ENCODE measurements at regions not wholly inside any gene's neighbourhood (a gene's known extent, or its start where the extent isn't known, plus 50 kb on each side); places are given as distances from the start of the nearest gene placed in this dataset.

GRCh38 chr9:36728651-36729520, 156.2 kb downstream of the MELK start:
- DNase-seq (ENCODE audit: low read depth): peak; percentile 40

GRCh38 chr9:36729906-36730305, 157.2 kb downstream of the MELK start:
- no peak for DNase-seq (ENCODE audit: low read depth)

GRCh38 chr9:36730414-36730813, 157.7 kb downstream of the MELK start:
- no peak for DNase-seq (ENCODE audit: low read depth)

- no peak for DNase-seq (ENCODE audit: low read depth)
These were observed 158.6 kb downstream of the MELK start for GRCh38 chr9:36731068-36731956.

GRCh38 chr9:36734737-36735136, 162.0 kb downstream of the MELK start:
- no peak for DNase-seq (ENCODE audit: low read depth)

GRCh38 chr9:36736648-36737047, 164.0 kb downstream of the MELK start:
- DNase-seq (ENCODE audit: low read depth): no peak

GRCh38 chr9:36738318-36738976, 165.8 kb downstream of the MELK start:
- peak; percentile 2 for DNase-seq (ENCODE audit: low read depth)

- no peak for DNase-seq (ENCODE audit: low read depth)
These were observed 166.8 kb downstream of the MELK start for GRCh38 chr9:36739373-36740116.

- DNase-seq (ENCODE audit: low read depth): no peak
These were observed 169.6 kb downstream of the MELK start for GRCh38 chr9:36742264-36742663.

- no peak for DNase-seq (ENCODE audit: low read depth)
These were observed 172.0 kb downstream of the MELK start for GRCh38 chr9:36744678-36745077.

- no peak for DNase-seq (ENCODE audit: low read depth)
These were observed 173.3 kb downstream of the MELK start for GRCh38 chr9:36745977-36746376.

- DNase-seq (ENCODE audit: low read depth): no peak
These were observed 173.7 kb downstream of the MELK start for GRCh38 chr9:36746415-36746814.

- DNase-seq (ENCODE audit: low read depth): peak; percentile 4
These were observed 175.7 kb downstream of the MELK start for GRCh38 chr9:36748322-36748899.

- no peak for DNase-seq (ENCODE audit: low read depth)
These were observed 176.8 kb downstream of the MELK start for GRCh38 chr9:36749461-36749860.

- no peak for DNase-seq (ENCODE audit: low read depth)
These were observed 177.9 kb downstream of the MELK start for GRCh38 chr9:36750630-36751029.

- DNase-seq (ENCODE audit: low read depth): no peak
These were observed 182.3 kb downstream of the MELK start for GRCh38 chr9:36755019-36755418.

- no peak for DNase-seq (ENCODE audit: low read depth)
These were observed 186.4 kb downstream of the MELK start for GRCh38 chr9:36759141-36759540.

- DNase-seq (ENCODE audit: low read depth): no peak
These were observed 187.3 kb downstream of the MELK start for GRCh38 chr9:36759976-36760375.

- no peak for DNase-seq (ENCODE audit: low read depth)
These were observed 188.1 kb downstream of the MELK start for GRCh38 chr9:36760667-36761420.

GRCh38 chr9:36762958-36763357, 190.3 kb downstream of the MELK start:
- DNase-seq (ENCODE audit: low read depth): no peak

GRCh38 chr9:36763778-36764177, 191.1 kb downstream of the MELK start:
- no peak for DNase-seq (ENCODE audit: low read depth)
